Prostate gland (tissue), 2 donors: ENCODE measurements at regions not wholly inside any gene's neighbourhood (a gene's known extent, or its start where the extent isn't known, plus 50 kb on each side); places are given as distances from the start of the nearest gene placed in this dataset.

Experiments
- POLR2AphosphoS5 ChIP-seq: sonication (generic); formaldehyde crosslinking; IDR thresholded peaks from one replicate; pipeline ENCODE4 v1.6.1; 2017; ENCODE audit warnings: antibody characterized with exemption
- TF ChIP-seq, protein P1 (sequence below), 4 experiments: fragments of 200-600 bp in 2 of 4; fragments of 450-650 bp in 2 of 4; sonication (generic) in 2 of 4; IDR thresholded peaks; 1 replicate in 3 of 4; 2 replicates in 1 of 4; pipeline ENCODE4 v1.5.1; 2016 to 2019; ENCODE audit warnings: antibody characterized with exemption in 4 of 4, mild to moderate bottlenecking in 2 of 4, moderate library complexity in 2 of 4

DNA sequence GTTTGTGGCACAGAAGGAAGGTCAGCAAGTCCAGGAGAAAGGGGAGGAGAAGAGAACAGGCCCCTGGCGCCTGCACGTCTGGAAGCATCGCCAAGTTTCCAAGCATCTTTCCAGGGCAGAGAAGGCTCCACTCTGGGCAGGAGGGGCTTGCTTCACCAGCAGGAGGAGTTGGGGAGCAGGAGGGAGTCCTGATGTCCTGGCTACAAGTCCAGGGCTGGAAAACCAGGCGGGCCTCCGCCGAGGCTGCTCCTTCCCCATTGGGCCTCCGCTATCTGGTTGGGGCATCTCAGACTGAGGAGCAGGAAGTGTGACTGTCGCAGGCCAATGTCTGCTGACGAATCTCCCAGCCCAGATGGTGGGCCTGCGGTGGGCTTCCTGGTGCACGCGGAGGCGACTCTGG lies 421.9 kb downstream of the PREX1 start:
- TF ChIP-seq, protein P1, sequence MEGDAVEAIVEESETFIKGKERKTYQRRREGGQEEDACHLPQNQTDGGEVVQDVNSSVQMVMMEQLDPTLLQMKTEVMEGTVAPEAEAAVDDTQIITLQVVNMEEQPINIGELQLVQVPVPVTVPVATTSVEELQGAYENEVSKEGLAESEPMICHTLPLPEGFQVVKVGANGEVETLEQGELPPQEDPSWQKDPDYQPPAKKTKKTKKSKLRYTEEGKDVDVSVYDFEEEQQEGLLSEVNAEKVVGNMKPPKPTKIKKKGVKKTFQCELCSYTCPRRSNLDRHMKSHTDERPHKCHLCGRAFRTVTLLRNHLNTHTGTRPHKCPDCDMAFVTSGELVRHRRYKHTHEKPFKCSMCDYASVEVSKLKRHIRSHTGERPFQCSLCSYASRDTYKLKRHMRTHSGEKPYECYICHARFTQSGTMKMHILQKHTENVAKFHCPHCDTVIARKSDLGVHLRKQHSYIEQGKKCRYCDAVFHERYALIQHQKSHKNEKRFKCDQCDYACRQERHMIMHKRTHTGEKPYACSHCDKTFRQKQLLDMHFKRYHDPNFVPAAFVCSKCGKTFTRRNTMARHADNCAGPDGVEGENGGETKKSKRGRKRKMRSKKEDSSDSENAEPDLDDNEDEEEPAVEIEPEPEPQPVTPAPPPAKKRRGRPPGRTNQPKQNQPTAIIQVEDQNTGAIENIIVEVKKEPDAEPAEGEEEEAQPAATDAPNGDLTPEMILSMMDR (IDR thresholded peaks at IDR 0.05): no peak
- no peak for TF ChIP-seq POLR2AphosphoS5
